ENCODE measurements at regions not wholly inside any gene's neighbourhood (a gene's known extent, or its start where the extent isn't known, plus 50 kb on each side); places are given as distances from the start of the nearest gene placed in this dataset.

DNA sequence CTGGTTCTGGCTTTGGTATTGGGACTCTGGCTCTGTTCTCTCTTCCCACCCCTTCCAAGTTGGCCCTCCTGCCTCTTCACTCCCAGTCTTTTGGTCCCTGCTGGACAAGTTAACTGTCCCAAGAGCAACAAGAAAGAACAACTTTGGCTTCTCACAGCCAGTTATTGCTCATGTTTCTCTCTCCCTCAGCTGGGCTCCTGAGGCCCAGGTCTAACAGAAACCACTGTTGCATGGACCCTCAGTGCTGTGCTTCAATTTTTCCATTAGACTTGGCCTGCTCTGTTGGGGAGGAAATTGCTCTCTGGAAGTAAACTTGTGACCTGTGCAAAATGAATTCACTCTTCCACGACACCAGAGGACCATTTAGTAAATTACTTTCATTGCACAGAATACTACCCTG is 64.5 kb downstream of the CHST2 start:
- H4K5ac ChIP-seq (ENCODE audit: insufficient read length, low read depth, low read length), result no peak overlapping the region
- POLR2A ChIA-PET (ENCODE audit: partially characterized antibody), result no interaction called here
- no peak overlapping the region for H2BK15ac ChIP-seq (ENCODE audit: low read length)
- no peak overlapping the region for H3K18ac ChIP-seq (ENCODE audit: extremely low read depth, low read length)
- H3K9me3 ChIP-seq (ENCODE audit: insufficient read depth in 2 of 2, low read depth in 1 of 2, low read length in 1 of 2), result no peaks in the 10 kb centered on the region
- no peak overlapping the region for H2BK120ac ChIP-seq (replicated peaks; ENCODE audit: low read depth, low read length)
- H3K4me3 ChIP-seq (ENCODE audit: extremely low read depth in 1 of 4, insufficient read depth in 2 of 4, low read depth in 3 of 4, low read length in 4 of 4), result no peak overlapping the region
- H3K79me2 ChIP-seq (ENCODE audit: control insufficient read depth in 1 of 2, insufficient read depth in 2 of 2, low read length in 2 of 2), result no peaks in the 10 kb centered on the region
- H3K23me2 ChIP-seq (ENCODE audit: low read depth, low read length), result no peaks in the 10 kb centered on the region
- no peak overlapping the region for H4K8ac ChIP-seq (ENCODE audit: extremely low read depth, insufficient read depth, low read length)
- no peak overlapping the region for H3K4me2 ChIP-seq (ENCODE audit: insufficient read depth in 1 of 2, low read depth in 2 of 2, low read length in 2 of 2)
- WGBS, 2 experiments (ENCODE audit: extremely low coverage in 1 of 2, insufficient coverage in 1 of 2, insufficient read length in 1 of 2, insufficient replicate concordance in 2 of 2, low coverage in 1 of 2, low lambda C conversion rate in 2 of 2, missing lambda C conversion rate in 1 of 2), result 88% methylated on average over 1 of the region's 1 CpG; no CpG with 5 or more reads in 1 of the 2 experiments
- H3K79me1 ChIP-seq (ENCODE audit: low read depth, low read length), result no peaks in the 10 kb centered on the region
- no peak for DNase-seq (ENCODE audit: low read depth in 1 of 2, low spot score in 2 of 2)
- no peak overlapping the region for H2BK12ac ChIP-seq (ENCODE audit: low read depth, low read length)
- H2AFZ ChIP-seq (ENCODE audit: low read length), result no peak overlapping the region
- no peak overlapping the region for H3K9ac ChIP-seq (replicated peaks in 1 of 4; ENCODE audit: extremely low read depth in 1 of 4, low read depth in 3 of 4, low read length in 3 of 4)
- no peak overlapping the region for H4K91ac ChIP-seq (replicated peaks; ENCODE audit: insufficient read length, low read length)
- no peak overlapping the region for H2BK20ac ChIP-seq (ENCODE audit: low read length)
- no peak overlapping the region for H3K4ac ChIP-seq (replicated peaks; ENCODE audit: insufficient read length, low read depth, low read length)
- H3K56ac ChIP-seq (replicated peaks; ENCODE audit: insufficient read length, low read depth, low read length), result no peak overlapping the region
- no peaks in the 10 kb centered on the region for H4K20me1 ChIP-seq (replicated peaks in 1 of 2; ENCODE audit: control insufficient read depth in 1 of 2, insufficient read depth in 2 of 2, low read length in 2 of 2)
- H2AK5ac ChIP-seq (ENCODE audit: low read depth, low read length), result no peak overlapping the region
- H3K27me3 ChIP-seq (replicated peaks in 1 of 4; ENCODE audit: control insufficient read depth in 3 of 4, extremely low read depth in 1 of 4, insufficient read depth in 3 of 4, low read length in 3 of 4), result no peaks in the 10 kb centered on the region
- no peak overlapping the region for H2BK5ac ChIP-seq (ENCODE audit: low read depth, low read length)
- H3K36me3 ChIP-seq (ENCODE audit: control insufficient read depth in 2 of 4, insufficient read depth in 4 of 4, low read length in 3 of 4), result no peaks in the 10 kb centered on the region
- FAIRE-seq, result no peak
- no peaks in the 10 kb centered on the region for H3K4me1 ChIP-seq (replicated peaks in 1 of 4; ENCODE audit: control insufficient read depth in 3 of 4, insufficient read depth in 4 of 4, low read length in 3 of 4)
- H3K14ac ChIP-seq (ENCODE audit: insufficient read length), result no peak overlapping the region
- H3K27ac ChIP-seq (ENCODE audit: low read depth, low read length), result no peak overlapping the region
- CTCF ChIA-PET (ENCODE audit: partially characterized antibody), result interaction anchor here (0.6 kb wide), 2 partner anchors 24 to 1275 kb away, joined by 4 to 6 read pairs; no protein-coding TSS in a partner anchor
- no peak overlapping the region for H3K23ac ChIP-seq (ENCODE audit: insufficient read length)
- no peak for TF ChIP-seq SIX5 (IDR thresholded peaks at IDR 0.05; ENCODE audit: low read depth, low read length)
- no peak for TF ChIP-seq RXRA (IDR thresholded peaks at IDR 0.05; ENCODE audit: insufficient read depth, low read depth, low read length)
- no peak for TF ChIP-seq PHF8 (conservative IDR thresholded peaks at IDR 0.05; ENCODE audit: low read depth, low read length)
- TF ChIP-seq CBX8 (IDR thresholded peaks at IDR 0.05; ENCODE audit: borderline replicate concordance, low read depth, low read length), result no peak
- no peak for TF ChIP-seq ATF3 (IDR thresholded peaks at IDR 0.05; ENCODE audit: insufficient read depth, low read depth, low read length)
- no peak for TF ChIP-seq RBBP5 (IDR thresholded peaks at IDR 0.05; ENCODE audit: borderline replicate concordance, low read depth, low read length)
- TF ChIP-seq YY1 (IDR thresholded peaks at IDR 0.05; ENCODE audit: low read depth, low read length), result no peak
- TF ChIP-seq EP300 (IDR thresholded peaks at IDR 0.05; ENCODE audit: borderline replicate concordance in 1 of 2, low read depth in 2 of 2, low read length in 2 of 2), result no peak
- TF ChIP-seq, protein P1, sequence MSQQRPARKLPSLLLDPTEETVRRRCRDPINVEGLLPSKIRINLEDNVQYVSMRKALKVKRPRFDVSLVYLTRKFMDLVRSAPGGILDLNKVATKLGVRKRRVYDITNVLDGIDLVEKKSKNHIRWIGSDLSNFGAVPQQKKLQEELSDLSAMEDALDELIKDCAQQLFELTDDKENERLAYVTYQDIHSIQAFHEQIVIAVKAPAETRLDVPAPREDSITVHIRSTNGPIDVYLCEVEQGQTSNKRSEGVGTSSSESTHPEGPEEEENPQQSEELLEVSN (IDR thresholded peaks at IDR 0.05), result no peak
- no peak for TF ChIP-seq CHD1 (IDR thresholded peaks at IDR 0.05; ENCODE audit: low read depth, low read length)
- no peak for TF ChIP-seq GABPA (IDR thresholded peaks at IDR 0.05; ENCODE audit: borderline replicate concordance, insufficient read depth, low read length)
- no peak for TF ChIP-seq TCF12 (IDR thresholded peaks at IDR 0.05; ENCODE audit: low read depth, low read length)
- TF ChIP-seq SUZ12 (IDR thresholded peaks at IDR 0.05; ENCODE audit: low read length), result no peak
- no peak for TF ChIP-seq TEAD4 (IDR thresholded peaks at IDR 0.05; ENCODE audit: low read depth, low read length)

Measured in H1 (cell line).